ENCODE measurements at regions not wholly inside any gene's neighbourhood (a gene's known extent, or its start where the extent isn't known, plus 50 kb on each side); places are given as distances from the start of the nearest gene placed in this dataset.

GRCh38 chr5:124234022-124234769 lies 512.2 kb downstream of the ZNF608 start:
- POLR2A ChIA-PET: no interaction called here
- Histone ChIP-seq H4K20me1 (ENCODE audit: insufficient read depth) (no peaks in the 10 kb centered on the region), H3K9ac (ENCODE audit: low read length) (no peak overlapping the region), H3K36me3 (ENCODE audit: control insufficient read depth in 1 of 2, insufficient read depth in 2 of 2, low read length in 2 of 2) (no peaks in the 10 kb centered on the region), H2AFZ (ENCODE audit: low read depth, low read length, poor library complexity, severe bottlenecking) (no peak overlapping the region), H3K4me1 (ENCODE audit: control insufficient read depth in 1 of 2, insufficient read depth in 2 of 2, low read length in 2 of 2) (no peaks in the 10 kb centered on the region), H3K9me2 (ENCODE audit: insufficient read depth) (no peaks in the 10 kb centered on the region), H3K9me3 (ENCODE audit: control insufficient read depth in 1 of 2, insufficient read depth in 1 of 2, low read depth in 1 of 2, low read length in 2 of 2) (no peaks in the 10 kb centered on the region), H3K4me3 (replicated peaks in 1 of 2; ENCODE audit: low read depth in 1 of 2, low read length in 2 of 2) (no peak overlapping the region), H3K27me3 (ENCODE audit: insufficient read depth, low read length) (no peaks in the 10 kb centered on the region), H3K4me2 (ENCODE audit: low read length) (no peak overlapping the region), H3K27ac (ENCODE audit: low read depth, low read length) (no peak overlapping the region), H3K79me2 (ENCODE audit: insufficient read depth, low read length) (no peaks in the 10 kb centered on the region)
- ATAC-seq (no peak), DNase-seq (ENCODE audit: low read depth, low spot score) (no peak)
- RAD21 ChIA-PET (ENCODE audit: low non-redundant PET in 1 of 2, low total read pairs in 2 of 2, uncharacterized antibody in 2 of 2, unreplicated experiment in 2 of 2): no interaction called here
- CTCF ChIA-PET: no interaction called here
- intact Hi-C loops (cut with micrococcal nuclease): no loop called here
- no TSS peak for BruUV-seq (replicated peaks)
- no peak for TF ChIP-seq TCF7L2 (IDR thresholded peaks at IDR 0.05; ENCODE audit: borderline replicate concordance, extremely low read depth, insufficient read depth, insufficient read length)
- TF ChIP-seq ZBTB33 (IDR thresholded peaks at IDR 0.05; ENCODE audit: extremely low read depth, insufficient replicate concordance, low read length): no peak

- POLR2A ChIA-PET: no interaction called here
- no peaks in the 10 kb centered on the region for H3K9me3 ChIP-seq (ENCODE audit: control insufficient read depth in 1 of 2, insufficient read depth in 1 of 2, low read depth in 1 of 2, low read length in 2 of 2)
- intact Hi-C loops (cut with micrococcal nuclease): no loop called here
- H3K9me2 ChIP-seq (ENCODE audit: insufficient read depth): no peaks in the 10 kb centered on the region
- RAD21 ChIA-PET (ENCODE audit: low non-redundant PET in 1 of 2, low total read pairs in 2 of 2, uncharacterized antibody in 2 of 2, unreplicated experiment in 2 of 2): no interaction called here
- no peaks in the 10 kb centered on the region for H3K27me3 ChIP-seq (ENCODE audit: insufficient read depth, low read length)
- CTCF ChIA-PET: no interaction called here
- H3K4me2 ChIP-seq (ENCODE audit: low read length): no peak overlapping the region
- no peak overlapping the region for H3K4me3 ChIP-seq (replicated peaks in 1 of 2; ENCODE audit: low read depth in 1 of 2, low read length in 2 of 2)
- no peaks in the 10 kb centered on the region for H4K20me1 ChIP-seq (ENCODE audit: insufficient read depth)
- TF ChIP-seq TCF7L2 (IDR thresholded peaks at IDR 0.05; ENCODE audit: borderline replicate concordance, extremely low read depth, insufficient read depth, insufficient read length) (no peak), EZH2phosphoT487 (IDR thresholded peaks at IDR 0.05; ENCODE audit: borderline replicate concordance) (no peak), POLR2AphosphoS5 (IDR thresholded peaks at IDR 0.05; ENCODE audit: low read depth, low read length) (no peak), ZBTB33 (IDR thresholded peaks at IDR 0.05; ENCODE audit: extremely low read depth, insufficient replicate concordance, low read length) (no peak), JUND (IDR thresholded peaks at IDR 0.05) (no peak), CEBPB (IDR thresholded peaks at IDR 0.05; ENCODE audit: low read depth) (no peak)
- ATAC-seq: no peak
- H3K27ac ChIP-seq (ENCODE audit: low read depth, low read length): no peak overlapping the region
- BruUV-seq (replicated peaks): no TSS peak
- no peaks in the 10 kb centered on the region for H3K36me3 ChIP-seq (ENCODE audit: control insufficient read depth in 1 of 2, insufficient read depth in 2 of 2, low read length in 2 of 2)
- no peaks in the 10 kb centered on the region for H3K79me2 ChIP-seq (ENCODE audit: insufficient read depth, low read length)
- H3K4me1 ChIP-seq (ENCODE audit: control insufficient read depth in 1 of 2, insufficient read depth in 2 of 2, low read length in 2 of 2): no peaks in the 10 kb centered on the region
- no peak overlapping the region for H3K9ac ChIP-seq (ENCODE audit: low read length)
- no peak overlapping the region for H2AFZ ChIP-seq (ENCODE audit: low read depth, low read length, poor library complexity, severe bottlenecking)
- no peak for DNase-seq (ENCODE audit: low read depth, low spot score)
These were observed 513.9 kb downstream of the ZNF608 start for GRCh38 chr5:124232515-124232914.

Measured in HCT116 (cell line).